Dendritic cell treated with granulocyte-macrophage colony-stimulating factor and Interleukin-4, amounts not matched to agents 40 ng/mL and 50 ng/mL, for 4 days (primary cell): ENCODE measurements at regions not wholly inside any gene's neighbourhood (a gene's known extent, or its start where the extent isn't known, plus 50 kb on each side); places are given as distances from the start of the nearest gene placed in this dataset.

ENCODE experiments used
- H3K27ac Mint-ChIP-seq: one replicate; pipeline ENCODE4 v1.8.0; 2022; ENCODE audit warnings: mild to moderate bottlenecking, mixed read lengths
- H3K27me3 Mint-ChIP-seq: one replicate; pipeline ENCODE4 v1.8.0; 2022; ENCODE audit warnings: mild to moderate bottlenecking, mixed read lengths
- H3K36me3 Mint-ChIP-seq: one replicate; pipeline ENCODE4 v1.8.0; 2022; ENCODE audit warnings: low read depth, mixed read lengths
- H3K4me1 Mint-ChIP-seq: one replicate; pipeline ENCODE4 v1.8.0; 2022; ENCODE audit warnings: low read depth, mixed read lengths
- H3K4me3 Mint-ChIP-seq: one replicate; pipeline ENCODE4 v1.8.0; 2022; ENCODE audit warnings: mild to moderate bottlenecking, moderate library complexity, mixed read lengths
- H3K9me3 Mint-ChIP-seq: one replicate; pipeline ENCODE4 v1.8.0; 2022; ENCODE audit warnings: mixed read lengths
- intact Hi-C: fragments of 100-400 bp; cut with micrococcal nuclease; formaldehyde crosslinking; loops from one replicate; pipeline ENCODE4 v1.15.0; 2022

DNA sequence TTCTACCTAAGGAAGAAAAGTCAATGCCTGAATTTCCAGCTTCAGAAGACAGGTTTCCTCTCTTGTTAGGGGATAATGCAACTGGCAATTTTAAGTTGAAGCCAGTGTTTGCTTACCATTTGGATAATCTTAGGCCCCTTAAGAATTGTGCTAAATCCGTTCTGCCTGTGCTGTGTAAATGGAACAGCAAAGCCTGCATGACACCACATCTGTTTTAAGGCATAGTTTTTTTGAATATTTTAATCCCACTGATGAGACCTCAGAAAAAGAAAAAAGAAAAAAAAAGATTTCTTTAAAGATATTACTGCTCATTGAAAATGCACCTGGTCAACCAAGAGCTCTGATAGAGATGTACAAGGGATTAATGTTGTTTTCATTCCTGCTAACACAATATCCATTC is 419.2 kb downstream of the SLITRK6 start:
- no peaks in the 10 kb centered on the region for H3K4me1 Mint-ChIP-seq
- H3K27me3 Mint-ChIP-seq: no peaks in the 10 kb centered on the region
- H3K27ac Mint-ChIP-seq: no peak overlapping the region
- H3K9me3 Mint-ChIP-seq: no peaks in the 10 kb centered on the region
- intact Hi-C loops: no loop called here
- no peak overlapping the region for H3K4me3 Mint-ChIP-seq
- H3K36me3 Mint-ChIP-seq: no peaks in the 10 kb centered on the region

DNA sequence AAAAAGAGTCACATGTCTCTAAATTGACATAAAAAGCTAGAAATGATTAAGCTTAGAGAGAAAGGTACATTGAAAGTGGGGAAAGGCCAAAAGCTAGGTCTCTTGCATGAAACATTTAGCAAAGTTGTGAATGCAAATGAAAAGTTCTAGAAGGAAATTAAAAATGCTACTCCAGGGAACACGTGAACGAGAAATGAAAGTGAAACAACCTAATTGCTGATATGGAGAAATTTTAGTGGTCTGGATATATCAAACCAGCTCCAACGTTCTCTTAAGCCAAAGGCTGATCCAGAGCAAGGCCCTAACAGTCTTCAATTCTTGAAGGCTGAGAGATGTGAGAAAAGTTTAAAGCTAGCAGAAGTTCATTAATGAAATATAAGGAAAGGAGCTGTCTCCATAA is 419.8 kb downstream of the SLITRK6 start:
- intact Hi-C loops: no loop called here
- H3K4me1 Mint-ChIP-seq: no peaks in the 10 kb centered on the region
- no peaks in the 10 kb centered on the region for H3K9me3 Mint-ChIP-seq
- no peaks in the 10 kb centered on the region for H3K36me3 Mint-ChIP-seq
- H3K27ac Mint-ChIP-seq: no peak overlapping the region
- no peaks in the 10 kb centered on the region for H3K27me3 Mint-ChIP-seq
- no peak overlapping the region for H3K4me3 Mint-ChIP-seq

GRCh38 chr13:85377783-85378182 is 421.4 kb downstream of the SLITRK6 start:
- Mint-ChIP-seq H3K4me3 (no peak overlapping the region), H3K27me3 (no peaks in the 10 kb centered on the region), H3K27ac (no peak overlapping the region), H3K4me1 (no peaks in the 10 kb centered on the region), H3K9me3 (peaks cover 4% of the 10 kb centered on the region), H3K36me3 (no peaks in the 10 kb centered on the region)
- intact Hi-C loops: no loop called here

DNA sequence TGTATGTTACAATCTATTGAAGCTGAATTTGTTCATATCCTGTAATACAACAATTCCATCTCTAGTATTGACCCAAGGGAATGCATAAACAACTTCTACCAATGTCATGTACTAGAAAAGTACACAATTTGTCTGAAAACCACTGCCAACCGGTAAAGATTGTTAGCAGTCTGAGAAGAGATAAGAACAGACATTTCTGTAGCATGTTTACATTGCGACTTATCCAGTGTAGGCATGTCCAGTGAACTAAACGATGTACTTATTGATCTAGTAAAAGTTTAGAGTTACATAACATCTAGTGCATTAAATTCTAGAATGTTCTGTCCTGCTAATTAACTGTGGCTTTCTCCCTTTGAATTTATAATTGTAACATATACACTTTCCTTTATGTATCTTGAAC is 425.9 kb downstream of the SLITRK6 start:
- H3K36me3 Mint-ChIP-seq: no peaks in the 10 kb centered on the region
- no peaks in the 10 kb centered on the region for H3K27me3 Mint-ChIP-seq
- no peaks in the 10 kb centered on the region for H3K4me1 Mint-ChIP-seq
- intact Hi-C loops: no loop called here
- peaks cover 6% of the 10 kb centered on the region for H3K9me3 Mint-ChIP-seq
- no peak overlapping the region for H3K4me3 Mint-ChIP-seq
- H3K27ac Mint-ChIP-seq: no peak overlapping the region

- no peak overlapping the region for H3K4me3 Mint-ChIP-seq
- no peaks in the 10 kb centered on the region for H3K36me3 Mint-ChIP-seq
- intact Hi-C loops: no loop called here
- peaks cover 6% of the 10 kb centered on the region for H3K9me3 Mint-ChIP-seq
- no peaks in the 10 kb centered on the region for H3K4me1 Mint-ChIP-seq
- no peaks in the 10 kb centered on the region for H3K27me3 Mint-ChIP-seq
- H3K27ac Mint-ChIP-seq: no peak overlapping the region
These were observed 428.0 kb downstream of the SLITRK6 start for GRCh38 chr13:85371254-85371653.

- intact Hi-C loops: no loop called here
- peaks cover 19% of the 10 kb centered on the region for H3K9me3 Mint-ChIP-seq
- H3K27ac Mint-ChIP-seq: no peak overlapping the region
- H3K27me3 Mint-ChIP-seq: no peaks in the 10 kb centered on the region
- no peaks in the 10 kb centered on the region for H3K4me1 Mint-ChIP-seq
- H3K4me3 Mint-ChIP-seq: no peak overlapping the region
- no peaks in the 10 kb centered on the region for H3K36me3 Mint-ChIP-seq
These were observed 430.5 kb downstream of the SLITRK6 start for GRCh38 chr13:85368686-85369085.

DNA sequence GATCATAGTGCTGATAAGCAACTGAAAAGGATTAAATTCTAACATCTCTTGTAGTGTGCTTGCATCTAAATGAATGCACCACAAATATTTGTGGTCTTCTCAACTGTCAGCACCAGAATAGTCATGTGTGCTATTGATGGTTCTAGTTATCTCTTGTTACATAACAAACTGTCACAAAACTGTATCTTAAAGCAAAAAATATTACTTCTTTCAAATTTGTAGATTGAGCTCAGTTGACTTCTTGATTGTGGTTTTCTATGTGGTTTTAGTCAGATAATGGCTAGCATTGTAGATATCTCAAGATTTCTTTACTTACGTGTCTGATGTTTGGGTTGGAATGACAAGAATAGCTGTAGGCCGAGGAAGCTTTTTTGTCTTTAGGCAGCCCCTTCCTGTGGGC is 431.3 kb downstream of the SLITRK6 start:
- Mint-ChIP-seq H3K27ac (no peak overlapping the region), H3K36me3 (no peaks in the 10 kb centered on the region), H3K27me3 (no peaks in the 10 kb centered on the region), H3K4me1 (no peaks in the 10 kb centered on the region), H3K4me3 (no peak overlapping the region), H3K9me3 (peaks cover 24% of the 10 kb centered on the region)
- intact Hi-C loops: no loop called here

- Mint-ChIP-seq H3K4me3 (no peak overlapping the region), H3K9me3 (peaks cover 28% of the 10 kb centered on the region), H3K27ac (no peak overlapping the region), H3K4me1 (no peaks in the 10 kb centered on the region), H3K27me3 (no peaks in the 10 kb centered on the region), H3K36me3 (no peaks in the 10 kb centered on the region)
- intact Hi-C loops: no loop called here
These were observed 432.3 kb downstream of the SLITRK6 start for GRCh38 chr13:85366759-85367417.

- H3K4me1 Mint-ChIP-seq: no peaks in the 10 kb centered on the region
- no peaks in the 10 kb centered on the region for H3K27me3 Mint-ChIP-seq
- H3K27ac Mint-ChIP-seq: no peak overlapping the region
- H3K9me3 Mint-ChIP-seq: peaks cover 28% of the 10 kb centered on the region
- H3K36me3 Mint-ChIP-seq: no peaks in the 10 kb centered on the region
- H3K4me3 Mint-ChIP-seq: no peak overlapping the region
- intact Hi-C loops: no loop called here
These were observed 435.7 kb downstream of the SLITRK6 start for GRCh38 chr13:85363504-85363903.

GRCh38 chr13:85362980-85363379 is 436.2 kb downstream of the SLITRK6 start:
- Mint-ChIP-seq H3K36me3 (no peaks in the 10 kb centered on the region), H3K27ac (no peak overlapping the region), H3K4me3 (no peak overlapping the region), H3K4me1 (no peaks in the 10 kb centered on the region), H3K9me3 (peaks cover 28% of the 10 kb centered on the region), H3K27me3 (no peaks in the 10 kb centered on the region)
- intact Hi-C loops: no loop called here

- H3K36me3 Mint-ChIP-seq: no peaks in the 10 kb centered on the region
- no peaks in the 10 kb centered on the region for H3K27me3 Mint-ChIP-seq
- H3K27ac Mint-ChIP-seq: no peak overlapping the region
These were observed 452.0 kb downstream of the SLITRK6 start for GRCh38 chr13:85347251-85347650.

DNA sequence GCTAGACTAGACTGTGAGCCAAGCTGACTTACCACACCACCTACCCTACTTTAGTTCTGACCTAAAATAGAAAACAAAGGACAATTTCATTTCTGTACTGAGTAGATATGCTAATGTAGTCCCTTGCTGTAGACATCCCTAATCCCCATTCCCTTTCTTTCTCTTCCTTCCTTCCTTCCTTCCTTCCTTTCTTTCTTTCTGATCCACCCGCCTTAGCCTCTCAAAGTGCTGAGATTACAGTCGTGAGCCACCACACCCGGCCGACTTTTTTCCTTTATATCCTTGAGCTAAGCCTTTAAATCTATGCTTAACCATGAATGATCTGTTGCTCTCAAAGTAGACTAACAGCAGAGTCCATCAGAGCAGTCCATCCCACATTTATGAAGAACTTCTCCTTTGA is 465.0 kb downstream of the SLITRK6 start:
- intact Hi-C loops: no loop called here
- no peaks in the 10 kb centered on the region for H3K27me3 Mint-ChIP-seq
- H3K4me1 Mint-ChIP-seq: no peaks in the 10 kb centered on the region
- H3K4me3 Mint-ChIP-seq: no peak overlapping the region
- H3K27ac Mint-ChIP-seq: no peak overlapping the region
- H3K36me3 Mint-ChIP-seq: no peaks in the 10 kb centered on the region
- H3K9me3 Mint-ChIP-seq: peaks cover 28% of the 10 kb centered on the region

More at GRCh38 chr13:85347251-85347650, 452.0 kb downstream of the SLITRK6 start:
- H3K9me3 Mint-ChIP-seq: peaks cover 37% of the 10 kb centered on the region
- H3K4me1 Mint-ChIP-seq: no peaks in the 10 kb centered on the region
- intact Hi-C loops: no loop called here
- no peak overlapping the region for H3K4me3 Mint-ChIP-seq

GRCh38 chr13:85333506-85334020 is 465.7 kb downstream of the SLITRK6 start:
- H3K4me1 Mint-ChIP-seq: no peaks in the 10 kb centered on the region
- intact Hi-C loops: no loop called here
- no peak overlapping the region for H3K4me3 Mint-ChIP-seq
- H3K27me3 Mint-ChIP-seq: no peaks in the 10 kb centered on the region
- no peak overlapping the region for H3K27ac Mint-ChIP-seq
- no peaks in the 10 kb centered on the region for H3K36me3 Mint-ChIP-seq
- peaks cover 28% of the 10 kb centered on the region for H3K9me3 Mint-ChIP-seq

GRCh38 chr13:85332615-85333014 is 466.6 kb downstream of the SLITRK6 start:
- intact Hi-C loops: no loop called here
- no peak overlapping the region for H3K4me3 Mint-ChIP-seq
- no peaks in the 10 kb centered on the region for H3K4me1 Mint-ChIP-seq
- H3K9me3 Mint-ChIP-seq: peaks cover 28% of the 10 kb centered on the region
- H3K36me3 Mint-ChIP-seq: no peaks in the 10 kb centered on the region
- no peak overlapping the region for H3K27ac Mint-ChIP-seq
- H3K27me3 Mint-ChIP-seq: no peaks in the 10 kb centered on the region

GRCh38 chr13:85321734-85322133 is 477.5 kb downstream of the SLITRK6 start:
- H3K9me3 Mint-ChIP-seq: no peaks in the 10 kb centered on the region

More at GRCh38 chr13:85321734-85322133, 477.5 kb downstream of the SLITRK6 start:
- H3K27me3 Mint-ChIP-seq: no peaks in the 10 kb centered on the region
- H3K4me1 Mint-ChIP-seq: no peaks in the 10 kb centered on the region
- H3K36me3 Mint-ChIP-seq: no peaks in the 10 kb centered on the region
- H3K27ac Mint-ChIP-seq: no peak overlapping the region
- no peak overlapping the region for H3K4me3 Mint-ChIP-seq
- intact Hi-C loops: no loop called here
